Body of pancreas (tissue), 4 donors: ENCODE measurements at regions not wholly inside any gene's neighbourhood (a gene's known extent, or its start where the extent isn't known, plus 50 kb on each side); places are given as distances from the start of the nearest gene placed in this dataset.
"Not testable (repeated sequence)": the region's sequence is repeated elsewhere in the genome, so short reads cannot be mapped to it uniquely, and the experiment has no call there.

ENCODE experiments used
- ATAC-seq: fragments of 150-250 bp; one replicate; pipeline ENCODE4 v1.9.1; 2016
- DNase-seq, 4 donors: peaks; one replicate each; pipeline ENCODE4 v3.0.0-alpha.2; 2019
- H3K27ac ChIP-seq, 4 donors: fragments of 200-600 bp; sonication (generic); 1 replicate in 3 of 4; 2 replicates in 1 of 4; pipeline versions ENCODE4 v1.5.1 to v1.6.1; 2016 to 2019; ENCODE audit warnings: mild to moderate bottlenecking in 1 of 4, mixed read lengths in 1 of 4, moderate library complexity in 1 of 4
- H3K27me3 ChIP-seq, 2 donors: fragments of 200-600 bp; sonication (generic); one replicate each; pipeline ENCODE4 v1.6.0; 2016; ENCODE audit warnings: mild to moderate bottlenecking in 1 of 2
- H3K36me3 ChIP-seq, 2 donors: fragments of 200-600 bp; sonication (generic); replicated peaks in 1 of 2; 2 replicates each; pipeline ENCODE4 v1.5.1; 2016; ENCODE audit warnings: low read depth in 2 of 2; ENCODE audit not compliant: insufficient read depth in 1 of 2
- H3K4me1 ChIP-seq: fragments of 200-600 bp; sonication (generic); one replicate; pipeline ENCODE4 v1.6.0; 2016
- H3K4me3 ChIP-seq, 2 donors: fragments of 200-600 bp; sonication (generic); 1 replicate in 1 of 2; 2 replicates in 1 of 2; pipeline ENCODE4 v1.5.1; 2016 to 2019
- H3K9me3 ChIP-seq, 3 donors: fragments of 200-600 bp; sonication (generic); 1 replicate in 2 of 3; 2 replicates in 1 of 3; pipeline ENCODE4 v1.5.1; 2016
- POLR2A ChIP-seq, 3 donors: fragments of 450-650 bp; IDR thresholded peaks; one replicate each; pipeline ENCODE4 v1.6.1; 2016; ENCODE audit warnings: antibody characterized with exemption in 3 of 3, mild to moderate bottlenecking in 2 of 3
- WGBS, 2 donors: methylation state at CpG; one replicate each; pipeline ENCODE4 v1.1.5; 2017; 5-methylcytosine and 5-hydroxymethylcytosine counted together
- intact Hi-C: fragments of 100-400 bp; cut with DNase I; formaldehyde crosslinking; loops from one replicate; pipeline ENCODE4 v1.15.1; 2023
- TF ChIP-seq, protein P1 (sequence below), 7 experiments: fragments of 450-650 bp in 4 of 7; fragments of 200-600 bp in 3 of 7; sonication (generic) in 3 of 7; IDR thresholded peaks; one replicate each; pipeline ENCODE4 v1.5.1; 2016 to 2019; ENCODE audit warnings: antibody characterized with exemption in 7 of 7

DNA sequence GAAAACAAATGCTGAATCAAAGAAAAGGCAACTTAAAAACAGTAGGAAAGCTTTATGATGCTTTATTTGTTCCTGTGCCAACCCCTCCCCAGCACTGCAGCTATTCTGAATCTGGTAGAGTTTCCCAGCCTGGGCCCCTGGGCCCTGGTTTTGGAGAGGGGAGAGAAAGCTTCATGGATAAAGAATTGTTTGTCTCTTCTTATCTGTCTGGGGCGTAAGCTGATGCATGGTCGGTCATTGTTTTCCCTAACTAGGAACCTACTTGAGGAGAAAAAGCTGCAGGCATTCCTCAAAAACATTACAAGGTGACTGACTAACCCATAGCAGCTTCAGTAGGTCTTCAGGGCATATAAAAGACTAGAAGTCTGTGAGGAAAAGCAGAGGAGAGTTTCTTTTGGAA, 758.1 kb upstream of the EPHA7 start:
- ATAC-seq (no peak), DNase-seq (no peak)
- intact Hi-C loops: no loop called here
- Histone ChIP-seq H3K27ac (no peak overlapping the region), H3K27me3 (no peaks in the 10 kb centered on the region), H3K4me1 (no peaks in the 10 kb centered on the region), H3K9me3 (no peaks in the 10 kb centered on the region), H3K4me3 (no peak overlapping the region), H3K36me3 (no peaks in the 10 kb centered on the region)
- no peak for TF ChIP-seq POLR2A (IDR thresholded peaks at IDR 0.05)
- TF ChIP-seq, protein P1, sequence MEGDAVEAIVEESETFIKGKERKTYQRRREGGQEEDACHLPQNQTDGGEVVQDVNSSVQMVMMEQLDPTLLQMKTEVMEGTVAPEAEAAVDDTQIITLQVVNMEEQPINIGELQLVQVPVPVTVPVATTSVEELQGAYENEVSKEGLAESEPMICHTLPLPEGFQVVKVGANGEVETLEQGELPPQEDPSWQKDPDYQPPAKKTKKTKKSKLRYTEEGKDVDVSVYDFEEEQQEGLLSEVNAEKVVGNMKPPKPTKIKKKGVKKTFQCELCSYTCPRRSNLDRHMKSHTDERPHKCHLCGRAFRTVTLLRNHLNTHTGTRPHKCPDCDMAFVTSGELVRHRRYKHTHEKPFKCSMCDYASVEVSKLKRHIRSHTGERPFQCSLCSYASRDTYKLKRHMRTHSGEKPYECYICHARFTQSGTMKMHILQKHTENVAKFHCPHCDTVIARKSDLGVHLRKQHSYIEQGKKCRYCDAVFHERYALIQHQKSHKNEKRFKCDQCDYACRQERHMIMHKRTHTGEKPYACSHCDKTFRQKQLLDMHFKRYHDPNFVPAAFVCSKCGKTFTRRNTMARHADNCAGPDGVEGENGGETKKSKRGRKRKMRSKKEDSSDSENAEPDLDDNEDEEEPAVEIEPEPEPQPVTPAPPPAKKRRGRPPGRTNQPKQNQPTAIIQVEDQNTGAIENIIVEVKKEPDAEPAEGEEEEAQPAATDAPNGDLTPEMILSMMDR (IDR thresholded peaks at IDR 0.05): no peak
- 29 to 41% methylated on average over 2 of the region's 2 CpGs for WGBS, 2 donors

DNA sequence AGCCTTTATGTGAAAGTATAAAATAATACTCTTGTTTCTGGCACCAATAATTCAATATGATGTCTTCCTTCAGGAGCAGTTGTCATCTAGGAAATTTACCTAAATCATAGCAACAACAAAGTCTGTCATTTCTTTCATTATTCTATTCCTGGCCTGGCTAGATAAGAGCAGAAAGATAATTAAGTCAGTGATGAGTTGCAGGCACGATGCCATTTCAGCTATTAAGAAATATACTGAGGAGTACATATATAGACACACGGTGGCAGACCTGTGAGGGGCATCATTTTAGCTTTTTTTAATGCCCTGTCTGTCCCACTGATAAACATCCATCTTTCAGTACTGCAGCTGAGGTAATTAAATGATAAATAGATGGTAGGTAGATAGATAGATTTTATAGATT, 756.1 kb upstream of the EPHA7 start:
- Histone ChIP-seq H3K9me3 (no peaks in the 10 kb centered on the region), H3K4me1 (no peaks in the 10 kb centered on the region), H3K36me3 (no peaks in the 10 kb centered on the region), H3K27me3 (no peaks in the 10 kb centered on the region), H3K27ac (no peak overlapping the region), H3K4me3 (no peak overlapping the region)
- WGBS, 2 donors: 70 to 77% methylated on average over 2 of the region's 2 CpGs
- no peak for ATAC-seq
- no peak for DNase-seq
- TF ChIP-seq, protein P1 (IDR thresholded peaks at IDR 0.05): no peak
- no peak for TF ChIP-seq POLR2A (IDR thresholded peaks at IDR 0.05)
- intact Hi-C loops: no loop called here

DNA sequence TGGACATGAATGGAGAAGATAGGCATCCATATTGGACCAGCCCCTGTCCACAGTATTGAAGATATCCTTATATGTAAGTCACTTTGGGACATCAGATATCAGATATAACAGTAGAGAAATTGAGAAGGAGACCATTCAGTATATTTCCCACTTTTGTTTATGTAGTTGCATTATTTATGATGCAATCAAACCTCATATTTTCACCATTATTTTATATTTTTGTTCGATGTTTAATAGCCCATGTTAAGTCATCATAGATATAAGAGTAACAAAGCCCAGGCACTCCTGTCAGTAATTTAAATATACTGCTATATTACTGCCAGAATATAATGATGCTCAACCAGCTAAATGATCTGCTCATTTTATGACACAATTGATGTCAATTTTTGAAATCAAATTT, 744.5 kb upstream of the EPHA7 start:
- Histone ChIP-seq H3K4me3 (no peak overlapping the region), H3K9me3 (no peaks in the 10 kb centered on the region), H3K27me3 (no peaks in the 10 kb centered on the region), H3K27ac (no peak overlapping the region), H3K36me3 (no peaks in the 10 kb centered on the region), H3K4me1 (no peaks in the 10 kb centered on the region)
- TF ChIP-seq, protein P1 (IDR thresholded peaks at IDR 0.05): no peak
- no peak for TF ChIP-seq POLR2A (IDR thresholded peaks at IDR 0.05)
- intact Hi-C loops: no loop called here
- DNase-seq (no peak), ATAC-seq (no peak)
- 86 to 92% methylated on average over 1 of the region's 1 CpG for WGBS, 2 donors

DNA sequence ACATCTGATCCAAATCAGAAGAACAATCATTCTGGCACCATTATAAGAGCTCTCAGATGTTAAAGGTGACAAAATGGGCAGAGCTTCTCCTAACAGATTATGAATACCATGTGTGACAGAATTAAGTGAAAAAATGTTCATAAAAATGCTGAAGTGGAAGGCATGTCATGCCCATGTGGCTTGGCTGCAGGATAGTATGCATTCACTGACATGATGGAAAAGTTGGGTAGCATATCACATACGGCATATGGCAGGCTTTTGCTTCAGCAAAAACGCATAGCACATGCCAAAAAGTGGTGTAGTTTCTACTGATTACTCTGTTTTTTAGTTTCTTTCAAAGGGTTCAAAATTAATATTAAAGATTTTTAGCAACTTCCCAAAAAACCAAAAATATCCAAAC, 731.5 kb upstream of the EPHA7 start:
- no peaks in the 10 kb centered on the region for H3K27me3 ChIP-seq
- no peaks in the 10 kb centered on the region for H3K36me3 ChIP-seq
- H3K27ac ChIP-seq: no peak overlapping the region
- H3K9me3 ChIP-seq: no peaks in the 10 kb centered on the region
- TF ChIP-seq, protein P1 (IDR thresholded peaks at IDR 0.05): no peak
- no peak for TF ChIP-seq POLR2A (IDR thresholded peaks at IDR 0.05)
- WGBS, 2 donors: 65 to 74% methylated on average over 2 of the region's 2 CpGs
- no peaks in the 10 kb centered on the region for H3K4me1 ChIP-seq
- no peak overlapping the region for H3K4me3 ChIP-seq
- ATAC-seq: no peak
- no peak for DNase-seq
- intact Hi-C loops: no loop called here

DNA sequence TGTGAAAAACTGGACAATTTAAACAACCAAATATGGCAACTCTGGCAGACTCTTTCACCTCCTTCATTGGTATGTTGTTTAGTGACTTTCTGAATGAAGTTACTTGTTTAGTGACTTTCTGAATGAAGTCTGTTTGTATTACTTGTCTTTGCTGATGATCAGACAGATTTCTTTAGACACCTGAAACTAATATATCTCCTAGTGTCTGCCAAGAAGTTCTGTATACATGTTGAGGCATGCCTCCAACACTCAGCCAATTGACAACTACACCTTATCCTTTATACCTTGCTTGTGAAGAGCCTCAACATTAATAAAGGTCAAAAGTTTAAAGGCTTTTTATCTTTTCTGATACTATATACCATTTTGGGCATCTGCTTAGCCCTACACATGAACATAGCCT, 725.4 kb upstream of the EPHA7 start:
- ATAC-seq (no peak), DNase-seq (no peak)
- TF ChIP-seq, protein P1 (IDR thresholded peaks at IDR 0.05): no peak
- TF ChIP-seq POLR2A (IDR thresholded peaks at IDR 0.05): no peak
- Histone ChIP-seq H3K27me3 (no peaks in the 10 kb centered on the region), H3K27ac (no peak overlapping the region), H3K4me3 (no peak overlapping the region), H3K36me3 (no peaks in the 10 kb centered on the region), H3K4me1 (no peaks in the 10 kb centered on the region), H3K9me3 (no peaks in the 10 kb centered on the region)
- intact Hi-C loops: no loop called here

DNA sequence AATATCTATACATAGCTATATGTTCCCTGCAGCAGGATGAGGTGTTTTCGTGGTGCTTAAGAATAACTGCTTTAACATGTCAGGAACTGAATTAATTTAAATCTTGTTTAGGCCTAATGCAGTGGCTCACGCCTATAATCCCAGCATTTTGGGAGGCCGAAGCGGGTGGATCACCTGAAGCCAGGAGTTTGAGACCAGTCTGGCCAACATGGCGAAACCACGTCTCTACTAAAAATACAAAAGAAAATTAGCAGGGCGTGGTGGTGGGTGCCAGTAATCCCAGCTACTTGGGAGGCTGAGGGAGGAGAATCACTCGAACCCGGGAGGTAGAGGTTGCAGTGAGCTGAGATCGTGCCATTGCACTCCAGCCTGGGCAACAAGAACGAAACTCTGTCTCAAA, 717.8 kb upstream of the EPHA7 start:
- H3K4me3 ChIP-seq, H3K27ac ChIP-seq, H3K27me3 ChIP-seq, H3K4me1 ChIP-seq, H3K9me3 ChIP-seq, ATAC-seq, intact Hi-C loops, H3K36me3 ChIP-seq, DNase-seq: not testable (repeated sequence)
- 77 to 81% methylated on average over 11 of the region's 11 CpGs for WGBS, 2 donors
